HEK293 (cell line): ENCODE measurements at regions not wholly inside any gene's neighbourhood (a gene's known extent, or its start where the extent isn't known, plus 50 kb on each side); places are given as distances from the start of the nearest gene placed in this dataset.

Experiments used
- CTCF ChIA-PET: fragments of 350-600 bp; formaldehyde crosslinking; extraction: SDS; loops from one replicate; lab custom pipeline; 2021; ENCODE audit warnings: antibody characterized with exemption; lab: Yijun Ruan, JAX
- POLR2A ChIA-PET: fragments of 300-600 bp; formaldehyde crosslinking; extraction: SDS; loops from one replicate; lab custom pipeline; 2020; ENCODE audit warnings: antibody characterized with exemption, inconsistent platforms; lab: Yijun Ruan, JAX
- H3K27ac ChIP-seq: fragments of 200-500 bp; sonication (Bioruptor generic); 2 replicates; pipeline ENCODE4 v1.5.1; 2014; ENCODE audit warnings: low read depth, low read length, control low read depth, inconsistent platforms; ENCODE audit errors: extremely low read depth
- H3K36me3 ChIP-seq, 2 experiments: fragments of 200-500 bp in 1 of 2; sonication (Bioruptor generic) in 1 of 2; 1 replicate in 1 of 2; 2 replicates in 1 of 2; pipeline ENCODE4 v1.5.1; 2014 to 2017; ENCODE audit warnings: inconsistent platforms in 2 of 2, low read length in 2 of 2; ENCODE audit not compliant: control insufficient read depth in 2 of 2, insufficient read depth in 1 of 2
- H3K4me1 ChIP-seq: fragments of 200-500 bp; sonication (Bioruptor generic); 2 replicates; pipeline ENCODE4 v1.5.1; 2014; ENCODE audit warnings: mild to moderate bottlenecking, low read length, inconsistent platforms; ENCODE audit not compliant: control insufficient read depth, insufficient read depth
- H3K4me3 ChIP-seq: 2 replicates; pipeline ENCODE4 v1.5.1; 2011; ENCODE audit warnings: low read depth, mild to moderate bottlenecking, control low read depth, low read length, moderate library complexity
- H3K9me3 ChIP-seq: fragments of 200-500 bp; sonication (Bioruptor generic); 2 replicates; pipeline ENCODE4 v1.5.1; 2014; ENCODE audit warnings: low read depth, low read length, inconsistent platforms; ENCODE audit not compliant: control insufficient read depth, insufficient read depth
- HOXD13 ChIP-seq: sonication (generic); formaldehyde crosslinking; IDR thresholded peaks from 2 replicates; pipeline ENCODE4 v1.8.0; 2022; ENCODE audit warnings: missing genetic modification reagents, borderline replicate concordance
- OSR2 ChIP-seq: fragments of 450-650 bp; formaldehyde crosslinking; IDR thresholded peaks from 2 replicates; pipeline ENCODE4 v1.5.1; 2016; ENCODE audit warnings: missing biosample characterization, missing genetic modification characterization
- SP3 ChIP-seq: fragments of 450-650 bp; formaldehyde crosslinking; IDR thresholded peaks from 2 replicates; pipeline ENCODE4 v1.5.1; 2016; ENCODE audit warnings: missing biosample characterization, missing genetic modification characterization
- YY1 ChIP-seq: fragments of 450-650 bp; formaldehyde crosslinking; IDR thresholded peaks from 2 replicates; pipeline ENCODE4 v1.5.1; 2018; ENCODE audit warnings: missing biosample characterization, missing genetic modification characterization
- ZBTB10 ChIP-seq: fragments of 450-650 bp; formaldehyde crosslinking; IDR thresholded peaks from 2 replicates; pipeline ENCODE4 v1.5.1; 2016; ENCODE audit warnings: missing biosample characterization, missing genetic modification characterization
- ZBTB20 ChIP-seq: fragments of 450-650 bp; formaldehyde crosslinking; IDR thresholded peaks from 2 replicates; pipeline ENCODE4 v1.5.1; 2016; ENCODE audit warnings: missing biosample characterization, missing genetic modification characterization
- ZBTB26 ChIP-seq: fragments of 450-650 bp; formaldehyde crosslinking; optimal IDR thresholded peaks from 2 replicates; pipeline ENCODE3; 2016; ENCODE audit warnings: missing biosample characterization, mild to moderate bottlenecking, missing genetic modification characterization
- ZBTB49 ChIP-seq: fragments of 450-650 bp; formaldehyde crosslinking; IDR thresholded peaks from 2 replicates; pipeline ENCODE4 v1.5.1; 2016; ENCODE audit warnings: missing biosample characterization, missing genetic modification characterization, low read depth
- ZBTB7A ChIP-seq: fragments of 450-650 bp; formaldehyde crosslinking; IDR thresholded peaks from 2 replicates; pipeline ENCODE4 v1.5.1; 2016; ENCODE audit warnings: low read depth, missing biosample characterization, missing genetic modification characterization
- ZNF114 ChIP-seq: fragments of 450-650 bp; formaldehyde crosslinking; IDR thresholded peaks from 2 replicates; pipeline ENCODE4 v1.5.0; 2017; ENCODE audit warnings: missing biosample characterization, missing genetic modification characterization
- ZNF133 ChIP-seq: fragments of 450-650 bp; formaldehyde crosslinking; IDR thresholded peaks from 2 replicates; pipeline ENCODE4 v1.5.1; 2016; ENCODE audit warnings: missing biosample characterization, missing genetic modification characterization
- ZNF16 ChIP-seq: fragments of 450-650 bp; formaldehyde crosslinking; IDR thresholded peaks from 2 replicates; pipeline ENCODE4 v1.5.1; 2016; ENCODE audit warnings: low read depth, missing biosample characterization, missing genetic modification characterization
- ZNF169 ChIP-seq: fragments of 450-650 bp; formaldehyde crosslinking; IDR thresholded peaks from 2 replicates; pipeline ENCODE4 v1.5.1; 2016; ENCODE audit warnings: missing biosample characterization, missing genetic modification characterization
- ZNF24 ChIP-seq: fragments of 450-650 bp; formaldehyde crosslinking; IDR thresholded peaks from 2 replicates; pipeline ENCODE4 v1.5.1; 2016; ENCODE audit warnings: missing biosample characterization, missing genetic modification characterization
- ZNF292 ChIP-seq: fragments of 450-650 bp; formaldehyde crosslinking; IDR thresholded peaks from 2 replicates; pipeline ENCODE4 v1.5.1; 2016; ENCODE audit warnings: low read depth, missing biosample characterization, missing genetic modification characterization, borderline replicate concordance
- ZNF324 ChIP-seq: fragments of 450-650 bp; formaldehyde crosslinking; IDR thresholded peaks from 2 replicates; pipeline ENCODE4 v1.5.1; 2016; ENCODE audit warnings: missing biosample characterization, missing genetic modification characterization
- ZNF514 ChIP-seq: fragments of 450-650 bp; formaldehyde crosslinking; IDR thresholded peaks from 2 replicates; pipeline ENCODE4 v1.5.1; 2016; ENCODE audit warnings: missing biosample characterization, missing genetic modification characterization
- ZNF530 ChIP-seq: fragments of 450-650 bp; formaldehyde crosslinking; IDR thresholded peaks from 2 replicates; pipeline ENCODE4 v1.5.1; 2016; ENCODE audit warnings: low read depth, missing biosample characterization, missing genetic modification characterization
- ZNF548 ChIP-seq: fragments of 450-650 bp; formaldehyde crosslinking; IDR thresholded peaks from 2 replicates; pipeline ENCODE4 v1.5.1; 2016; ENCODE audit warnings: missing biosample characterization, missing genetic modification characterization
- ZNF660 ChIP-seq: fragments of 450-650 bp; IDR thresholded peaks from 2 replicates; pipeline ENCODE4 v1.5.1; 2018; ENCODE audit warnings: missing biosample characterization, mild to moderate bottlenecking, missing genetic modification characterization
- ZNF768 ChIP-seq: fragments of 450-650 bp; formaldehyde crosslinking; IDR thresholded peaks from 2 replicates; pipeline ENCODE4 v1.5.1; 2018; ENCODE audit warnings: missing biosample characterization, mild to moderate bottlenecking, missing genetic modification characterization

GRCh38 chr13:39268398-39268797, 230.1 kb downstream of the NHLRC3 start (continued):
- TF ChIP-seq ZBTB49 (tag by site-specific recombination) (no peak), ZNF660 (no peak), ZNF530 (no peak), HOXD13 (CRISPR knock-in tag) (no peak), ZNF514 (tag by site-specific recombination) (no peak), ZNF768 (no peak), OSR2 (tag by site-specific recombination) (no peak)
- TF ChIP-seq, all 188 proteins: peak for 0

GRCh38 chr13:39269004-39269403, 230.7 kb downstream of the NHLRC3 start:
- ChIA-PET CTCF (no interaction called here), POLR2A (no interaction called here)

GRCh38 chr13:39269411-39269810, 231.2 kb downstream of the NHLRC3 start:
- CTCF ChIA-PET, result interaction anchor here (1.3 kb wide), 1 partner anchor 343 kb away, joined by 7 read pairs; no protein-coding TSS in a partner anchor
- no peak overlapping the region for H3K4me3 ChIP-seq
- POLR2A ChIA-PET, result no interaction called here
- no peak for TF ChIP-seq ZNF169 (tag by site-specific recombination)
- no peaks in the 10 kb centered on the region for H3K9me3 ChIP-seq
- H3K4me1 ChIP-seq, result no peaks in the 10 kb centered on the region
- no peak overlapping the region for H3K27ac ChIP-seq
- H3K36me3 ChIP-seq, result no peaks in the 10 kb centered on the region

More at GRCh38 chr13:39269004-39269403, 230.7 kb downstream of the NHLRC3 start:
- H3K27ac ChIP-seq, result no peak overlapping the region
- no peaks in the 10 kb centered on the region for H3K36me3 ChIP-seq
- no peaks in the 10 kb centered on the region for H3K4me1 ChIP-seq
- no peak overlapping the region for H3K4me3 ChIP-seq
- H3K9me3 ChIP-seq, result no peaks in the 10 kb centered on the region
- no peak for TF ChIP-seq ZBTB10 (tag by site-specific recombination)
- no peak for TF ChIP-seq ZNF133 (tag by site-specific recombination)
- no peak for TF ChIP-seq ZNF292 (tag by site-specific recombination)
- TF ChIP-seq ZNF548 (tag by site-specific recombination), result no peak

GRCh38 chr13:39272994-39273393, 234.7 kb downstream of the NHLRC3 start:
- Histone ChIP-seq H3K9me3 (no peaks in the 10 kb centered on the region), H3K4me1 (no peaks in the 10 kb centered on the region; the same call in 1 of the 2 replicates), H3K4me3 (no peak overlapping the region)
- no peak for TF ChIP-seq ZNF24 (tag by site-specific recombination)
- no peak for TF ChIP-seq ZBTB20 (tag by site-specific recombination)
- TF ChIP-seq SP3 (tag by site-specific recombination), result no peak
- TF ChIP-seq ZBTB26 (tag by site-specific recombination), result no peak
- no peak for TF ChIP-seq ZNF16 (tag by site-specific recombination)
- TF ChIP-seq ZBTB49 (tag by site-specific recombination), result no peak
- TF ChIP-seq ZNF114, result no peak
- TF ChIP-seq ZBTB7A (tag by site-specific recombination), result no peak
- TF ChIP-seq YY1 (tag by site-specific recombination), result no peak
- no peak for TF ChIP-seq ZNF324
- TF ChIP-seq, all 188 proteins: peak for 0
- Histone ChIP-seq H3K27ac (no peak overlapping the region), H3K36me3 (no peaks in the 10 kb centered on the region)
- ChIA-PET POLR2A (no interaction called here), CTCF (no interaction called here)
